ENCODE measurements at regions not wholly inside any gene's neighbourhood (a gene's known extent, or its start where the extent isn't known, plus 50 kb on each side); places are given as distances from the start of the nearest gene placed in this dataset.
"Not testable (repeated sequence)": the region's sequence is repeated elsewhere in the genome, so short reads cannot be mapped to it uniquely, and the experiment has no call there.

DNA sequence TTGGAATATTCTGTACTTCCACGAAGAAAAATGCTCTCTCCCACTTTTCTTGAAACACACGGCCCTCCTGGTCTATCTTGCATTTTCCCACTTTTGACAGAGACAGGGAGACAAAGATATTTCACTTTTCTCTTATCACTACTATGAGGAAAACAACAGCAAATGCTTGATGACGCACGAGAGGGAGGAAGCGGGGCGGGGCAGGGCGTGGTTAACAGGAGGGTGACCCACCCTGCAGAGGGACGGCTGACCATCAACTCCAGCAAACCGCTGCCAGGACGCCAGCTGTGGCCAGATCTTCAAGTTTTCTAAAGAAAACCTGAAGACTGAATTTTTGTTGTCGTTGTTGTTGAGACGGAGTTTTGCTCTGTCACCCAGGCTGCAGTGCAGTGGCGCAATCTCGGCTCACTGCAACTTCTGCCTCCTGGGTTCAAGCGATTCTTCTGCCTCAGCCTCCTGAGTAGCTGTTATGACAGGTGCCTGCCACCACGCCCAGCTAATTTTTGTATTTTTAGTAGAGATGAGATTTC, 63.8 kb downstream of the NSUN5 start:
- DNase-seq: not testable (repeated sequence)

DNA sequence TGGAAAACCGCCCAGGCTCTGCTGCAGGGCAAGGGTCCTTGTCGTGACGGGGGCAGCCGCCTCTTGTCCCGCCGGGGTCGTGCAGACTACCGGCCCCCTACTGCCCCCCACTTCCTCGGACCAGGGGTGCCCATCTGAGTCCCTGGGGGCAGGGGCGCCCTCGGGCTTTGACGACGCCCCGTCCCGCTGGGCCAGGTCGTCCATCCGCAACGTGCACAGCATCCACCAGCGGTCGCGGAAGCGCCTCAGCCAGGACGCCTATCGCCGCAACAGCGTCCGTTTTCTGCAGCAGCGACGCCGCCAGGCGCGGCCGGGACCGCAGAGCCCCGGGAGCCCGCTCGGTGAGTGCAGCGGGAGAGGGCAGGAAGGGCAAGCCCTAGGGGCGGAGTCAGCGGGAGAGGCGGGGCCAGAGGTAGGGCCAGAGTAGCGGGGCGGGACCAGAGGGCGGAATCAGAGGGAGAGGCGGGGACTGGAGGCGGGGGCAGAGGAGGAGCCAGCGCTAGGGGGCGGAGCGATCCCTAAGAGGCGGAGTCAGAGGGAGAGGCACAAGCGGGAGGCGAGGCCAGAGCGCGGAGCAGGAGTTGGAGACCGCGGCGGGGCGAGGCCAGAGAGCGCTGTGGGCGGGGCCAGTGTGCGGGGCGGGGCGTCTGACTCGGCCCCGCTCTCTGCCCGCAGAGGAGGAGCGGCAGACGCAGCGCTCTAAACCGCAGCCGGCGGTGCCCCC, 73.5 kb downstream of the NSUN5 start:
- DNase-seq: not testable (repeated sequence)

DNA sequence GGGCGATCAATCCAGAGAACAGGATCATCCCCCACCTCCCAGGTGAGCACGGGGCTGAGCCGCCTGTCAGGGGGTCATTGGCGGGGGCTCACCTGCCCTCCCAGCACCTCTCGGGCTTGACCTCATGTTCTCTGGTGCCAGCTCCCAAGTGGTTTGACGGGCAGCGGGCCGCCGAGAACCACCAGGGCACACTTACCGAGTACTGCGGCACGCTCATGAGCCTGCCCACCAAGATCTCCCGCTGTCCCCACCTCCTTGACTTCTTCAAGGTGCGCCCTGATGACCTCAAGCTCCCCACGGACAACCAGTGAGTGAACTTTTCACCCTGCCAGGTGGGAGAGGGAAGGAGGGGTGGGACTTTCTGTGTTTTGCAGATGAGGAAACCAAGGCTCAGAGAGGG, 82.9 kb downstream of the NSUN5 start:
- DNase-seq: not testable (repeated sequence)

DNA sequence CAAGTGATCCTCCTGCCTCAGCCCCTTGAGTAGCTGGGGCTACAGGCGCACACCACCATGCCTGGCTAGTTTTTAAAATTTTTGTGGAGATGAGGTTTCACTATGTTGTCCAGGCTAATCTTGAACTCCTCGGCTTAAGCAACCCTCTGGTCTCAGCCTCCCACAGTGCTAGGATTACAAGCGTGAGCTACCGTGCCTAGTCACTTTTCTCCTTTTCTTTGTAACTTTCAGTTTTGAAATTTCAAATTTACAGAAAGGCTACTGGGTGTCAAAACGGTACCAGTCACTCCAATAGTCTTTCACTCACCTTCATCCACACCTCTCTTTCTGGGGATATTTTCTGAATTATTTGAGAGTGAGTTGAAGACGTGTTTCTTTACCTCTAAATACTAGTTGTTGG, 86.9 kb downstream of the NSUN5 start:
- DNase-seq: not testable (repeated sequence)

DNA sequence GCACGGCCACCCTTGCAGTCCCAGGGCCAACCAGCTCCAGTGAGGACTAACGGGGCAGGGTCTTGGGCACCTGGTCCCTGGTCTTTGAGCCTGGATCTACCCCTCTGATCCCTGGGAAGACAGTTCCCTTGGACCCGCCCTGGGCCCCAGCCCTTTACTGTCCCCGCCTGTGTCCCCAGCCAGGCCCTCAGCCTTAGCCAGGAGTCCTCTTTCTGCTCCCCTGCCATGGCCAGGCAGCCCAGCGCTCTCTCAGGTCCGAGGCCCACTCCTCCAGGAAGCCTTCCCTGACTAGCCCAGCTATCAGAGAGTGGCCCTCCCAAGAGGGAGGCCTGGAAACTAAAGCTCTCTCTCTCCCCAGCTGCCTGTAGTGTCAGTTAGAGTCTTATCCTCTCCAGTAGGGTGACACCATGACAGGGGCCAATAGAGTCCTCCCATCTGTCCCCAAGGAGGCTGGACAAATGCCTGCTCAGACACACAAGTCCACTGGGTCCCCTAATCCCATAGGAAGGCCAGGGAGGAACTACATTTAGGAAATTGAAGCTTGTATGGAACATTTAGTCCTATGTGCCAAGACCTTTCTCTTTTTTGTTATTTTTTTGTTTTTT, 87.8 kb downstream of the NSUN5 start:
- not testable (repeated sequence) for DNase-seq

DNA sequence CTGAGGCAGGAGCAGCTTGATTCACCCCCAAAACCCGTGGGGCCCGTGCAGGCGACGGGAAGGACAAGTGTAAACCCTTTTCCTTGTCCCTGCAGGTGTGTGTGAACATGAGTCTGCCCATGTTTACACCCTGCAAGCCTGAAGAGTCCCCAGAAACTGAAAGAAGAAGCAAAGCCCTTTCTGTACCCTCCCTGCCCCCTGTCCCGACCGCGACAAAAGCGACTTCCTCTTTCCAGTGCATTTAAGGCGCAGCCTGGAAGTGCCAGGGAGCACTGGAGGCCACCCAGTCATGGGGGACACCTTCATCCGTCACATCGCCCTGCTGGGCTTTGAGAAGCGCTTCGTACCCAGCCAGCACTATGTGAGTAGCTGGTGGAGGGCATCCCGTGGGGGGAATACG, 88.3 kb downstream of the NSUN5 start:
- not testable (repeated sequence) for DNase-seq

DNA sequence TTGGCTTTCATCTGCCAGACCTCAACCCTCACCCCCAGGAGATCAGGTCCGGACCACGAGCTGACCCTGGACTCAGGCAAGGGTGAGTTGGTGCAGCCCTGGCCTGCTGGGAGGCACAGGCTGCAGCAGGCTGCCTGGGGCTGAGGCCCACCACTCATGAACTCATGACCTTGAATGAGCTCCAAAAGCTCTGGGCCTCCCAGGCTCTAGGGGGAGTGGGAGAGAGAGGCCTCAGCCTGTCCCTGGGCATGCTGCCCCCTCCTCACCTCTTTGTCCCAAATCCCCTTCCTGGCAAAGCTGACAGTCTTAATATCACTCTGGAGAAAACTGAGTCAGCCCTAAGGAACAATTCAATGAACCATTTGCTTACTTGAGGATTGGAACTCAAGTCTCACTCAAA, 89.8 kb downstream of the NSUN5 start:
- not testable (repeated sequence) for DNase-seq

DNA sequence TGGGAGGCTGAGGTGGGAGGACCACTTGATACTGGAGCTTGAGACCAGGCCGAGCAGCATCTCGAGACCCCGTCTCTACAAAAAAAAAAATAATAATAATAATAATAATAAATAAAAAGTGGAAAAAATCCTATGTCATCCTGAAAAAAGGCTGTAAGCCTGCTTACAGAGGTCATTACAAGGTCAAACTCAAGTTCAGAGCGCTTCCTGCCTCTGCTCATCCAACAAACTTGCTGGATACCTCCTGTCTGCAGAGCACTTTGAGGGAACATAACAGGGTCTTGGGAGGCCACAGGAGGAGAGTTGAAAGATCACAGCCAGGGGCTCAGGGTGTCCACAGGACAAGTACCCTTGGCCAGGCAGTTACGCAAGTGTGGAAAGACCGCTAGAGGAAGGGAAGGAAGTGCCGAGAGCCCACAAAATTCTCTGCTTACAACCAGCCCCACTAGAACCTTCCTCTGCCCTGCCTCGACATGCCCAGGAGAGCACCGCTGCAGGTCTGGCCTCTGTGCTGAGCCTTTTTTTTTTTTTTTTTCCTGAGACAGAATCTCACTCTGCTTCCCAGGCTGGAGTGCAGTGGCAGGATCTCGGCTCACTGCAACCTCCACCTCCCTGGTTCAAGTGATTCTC, 92.5 kb downstream of the NSUN5 start:
- not testable (repeated sequence) for DNase-seq

DNA sequence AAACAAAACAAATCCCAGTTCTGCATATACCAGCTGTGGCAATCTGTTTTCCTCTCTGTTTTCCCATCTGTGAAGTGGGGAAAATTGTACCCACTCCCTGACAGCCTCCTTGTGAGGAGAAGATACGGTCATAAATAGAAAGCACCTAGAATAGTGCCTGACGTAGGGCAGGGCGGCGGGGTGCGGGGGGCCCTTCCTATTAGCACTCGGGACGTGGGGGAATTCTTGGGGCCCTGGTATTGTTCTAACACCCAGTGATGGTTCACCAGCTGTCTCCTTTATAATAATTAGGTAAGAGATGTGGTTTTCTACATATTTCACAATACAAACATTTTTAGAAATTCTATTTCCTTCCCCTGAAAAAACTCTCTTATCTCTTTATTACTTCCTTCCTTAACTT, 93.4 kb downstream of the NSUN5 start:
- not testable (repeated sequence) for DNase-seq

DNA sequence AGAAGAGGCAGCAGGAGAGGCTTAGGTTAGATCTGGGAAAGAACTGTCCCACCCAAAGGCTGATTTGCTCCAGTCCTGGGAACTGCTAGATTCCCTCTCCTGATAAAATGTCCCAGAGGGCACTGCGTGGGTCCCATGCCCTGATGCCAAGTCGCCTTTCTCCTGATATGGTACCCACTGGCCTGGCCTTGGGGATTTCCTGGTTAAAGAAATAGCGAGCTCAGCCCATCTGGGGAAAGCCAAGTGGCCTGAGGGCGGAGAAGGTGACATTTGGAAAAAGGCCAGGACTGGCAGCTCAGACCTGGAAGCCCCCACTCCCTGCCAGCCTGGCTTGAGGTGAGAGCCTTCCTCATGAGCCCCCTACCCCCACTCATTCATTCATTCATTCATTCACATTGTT, 94.2 kb downstream of the NSUN5 start:
- not testable (repeated sequence) for DNase-seq

DNA sequence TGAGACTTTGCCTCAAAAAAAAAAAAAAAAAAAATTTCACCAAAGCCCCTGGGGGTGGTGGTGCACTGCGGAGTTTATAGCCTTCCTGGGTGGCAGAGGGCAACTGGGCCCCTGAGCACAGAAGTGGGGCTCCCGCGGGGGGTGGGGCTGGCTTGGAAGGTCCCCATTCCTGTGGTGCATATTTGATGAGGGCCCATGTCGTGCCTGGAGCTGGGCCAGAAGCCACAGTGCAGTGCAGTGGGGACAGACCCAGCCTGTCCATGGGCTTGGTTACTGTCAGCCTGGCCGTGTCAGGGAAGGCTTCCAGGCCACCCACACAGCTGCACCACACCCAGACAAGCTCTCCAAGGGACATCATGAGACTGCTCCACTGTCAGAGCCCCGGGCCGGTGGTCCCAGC, 95.5 kb downstream of the NSUN5 start:
- DNase-seq: not testable (repeated sequence)

DNA sequence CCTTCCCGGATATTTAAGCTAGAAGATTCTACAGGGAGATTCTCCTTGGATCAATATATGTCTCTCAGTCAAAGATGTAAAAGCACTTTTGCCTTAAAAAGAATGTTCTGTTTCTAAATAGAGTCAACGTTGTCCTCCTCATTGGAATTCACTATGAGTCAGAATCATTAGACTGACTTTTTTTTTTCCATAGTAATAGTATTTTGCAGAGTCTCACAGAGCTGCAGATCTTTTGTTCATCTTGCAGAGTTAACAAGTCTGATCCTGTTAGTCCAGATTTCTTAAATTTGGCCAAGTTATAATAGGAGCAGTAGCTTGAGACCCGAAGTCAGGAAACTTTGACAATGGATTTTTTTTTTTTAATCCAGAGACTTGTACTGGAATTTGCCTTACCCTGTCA, 103.0 kb downstream of the NSUN5 start:
- DNase-seq: not testable (repeated sequence)

DNA sequence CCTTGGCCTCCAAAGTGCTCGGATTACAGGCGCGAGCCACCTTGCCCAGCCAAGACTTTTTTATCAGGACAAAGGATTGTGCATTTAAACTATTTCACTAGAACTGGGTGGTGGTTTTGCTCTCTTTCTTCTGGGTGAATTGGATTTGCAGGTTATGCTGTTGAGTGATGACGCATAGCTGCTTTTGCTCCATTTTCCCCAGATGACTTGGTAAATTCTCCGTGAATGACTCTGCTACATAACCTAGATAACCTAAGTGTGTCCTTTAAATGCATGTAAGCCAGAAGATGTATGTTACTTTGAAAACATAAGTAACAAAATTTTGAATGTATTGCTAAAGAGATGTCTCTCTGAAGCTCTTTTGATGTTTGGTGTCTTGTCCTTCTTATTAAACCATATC, 103.7 kb downstream of the NSUN5 start:
- not testable (repeated sequence) for DNase-seq

DNA sequence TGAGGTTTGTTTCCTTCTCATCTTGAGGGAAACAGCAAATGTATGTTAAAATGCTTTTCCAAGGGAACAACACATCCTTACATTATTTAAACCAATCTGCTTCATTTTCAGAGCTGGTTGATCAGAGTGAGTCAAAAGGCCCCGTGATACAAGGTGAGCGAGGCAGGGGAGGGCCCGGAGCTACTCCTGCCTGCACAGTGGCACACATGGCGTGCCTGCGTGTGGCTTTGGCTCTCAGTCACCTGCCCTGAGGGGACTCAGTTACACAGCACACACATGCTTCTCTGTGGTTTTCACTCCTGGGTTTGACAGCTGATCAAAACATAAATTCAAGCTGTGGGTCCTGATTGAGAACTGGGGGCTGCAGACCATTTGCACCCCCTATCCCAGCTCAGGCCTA, 105.3 kb downstream of the NSUN5 start:
- not testable (repeated sequence) for DNase-seq

DNA sequence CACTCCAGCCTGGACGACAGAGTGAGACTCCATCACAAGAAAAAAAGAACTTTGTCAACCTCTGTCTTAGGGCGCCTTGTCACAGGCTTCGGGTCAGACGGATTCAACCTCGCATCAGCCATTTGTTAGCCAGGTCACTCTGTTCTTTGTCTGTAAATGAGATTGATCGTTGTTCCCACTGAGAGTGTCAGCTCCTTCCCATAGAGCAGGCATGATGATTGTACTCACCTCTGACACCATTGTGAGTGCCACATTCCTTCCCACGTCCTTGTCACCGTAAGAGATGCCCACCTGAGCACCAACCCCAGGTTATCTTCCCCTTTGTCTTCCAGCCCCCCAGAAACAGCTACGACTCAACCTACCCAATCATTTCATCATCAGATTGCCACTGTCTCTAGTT, 107.4 kb downstream of the NSUN5 start:
- DNase-seq: not testable (repeated sequence)

DNA sequence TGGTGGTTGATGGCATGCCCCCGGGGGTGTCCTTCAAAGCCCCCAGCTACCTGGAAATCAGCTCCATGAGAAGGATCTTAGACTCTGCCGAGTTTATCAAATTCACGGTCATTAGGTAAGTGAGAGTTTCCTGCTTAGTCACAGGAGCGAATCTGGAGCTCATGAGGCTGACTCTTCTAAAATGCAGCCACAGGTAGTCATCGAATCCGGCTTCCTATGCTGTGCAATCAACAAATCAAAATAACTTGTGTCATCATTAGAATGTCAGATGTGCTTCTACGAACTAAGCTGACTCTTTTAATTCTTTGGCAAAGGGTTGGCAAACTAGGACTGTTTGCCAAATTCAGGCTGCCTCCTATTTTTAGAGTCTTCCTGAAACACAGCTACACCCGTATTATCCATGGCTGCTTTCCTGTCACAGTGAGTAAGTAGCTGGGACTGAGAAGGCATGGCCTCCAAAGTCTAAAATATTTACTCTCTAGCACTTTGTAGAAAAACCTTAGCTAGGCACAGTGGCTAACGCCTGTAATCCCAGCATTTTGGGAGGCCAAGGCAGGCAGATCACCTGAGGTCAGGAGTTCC, 108.0 kb downstream of the NSUN5 start:
- DNase-seq: not testable (repeated sequence)

DNA sequence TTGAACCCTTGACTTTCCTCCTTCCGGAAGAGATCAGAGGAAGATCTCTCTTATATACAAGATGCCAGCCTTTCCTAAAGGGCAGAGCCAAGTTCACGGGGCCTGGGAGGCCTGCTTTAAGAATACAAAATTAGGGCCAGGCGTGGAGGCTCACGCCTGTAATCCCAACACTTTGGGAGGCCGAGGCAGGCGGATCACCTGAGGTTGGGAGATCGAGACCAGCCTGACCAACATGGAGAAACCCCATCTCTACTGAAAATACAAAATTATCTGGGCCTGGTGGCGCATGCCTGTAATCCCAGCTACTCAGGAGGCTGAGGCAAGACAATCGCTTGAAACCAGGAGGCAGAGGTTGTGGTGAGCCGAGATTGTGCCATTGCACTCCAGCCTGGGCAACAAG, 108.2 kb upstream of the SPDYE9 start:
- DNase-seq: not testable (repeated sequence)

DNA sequence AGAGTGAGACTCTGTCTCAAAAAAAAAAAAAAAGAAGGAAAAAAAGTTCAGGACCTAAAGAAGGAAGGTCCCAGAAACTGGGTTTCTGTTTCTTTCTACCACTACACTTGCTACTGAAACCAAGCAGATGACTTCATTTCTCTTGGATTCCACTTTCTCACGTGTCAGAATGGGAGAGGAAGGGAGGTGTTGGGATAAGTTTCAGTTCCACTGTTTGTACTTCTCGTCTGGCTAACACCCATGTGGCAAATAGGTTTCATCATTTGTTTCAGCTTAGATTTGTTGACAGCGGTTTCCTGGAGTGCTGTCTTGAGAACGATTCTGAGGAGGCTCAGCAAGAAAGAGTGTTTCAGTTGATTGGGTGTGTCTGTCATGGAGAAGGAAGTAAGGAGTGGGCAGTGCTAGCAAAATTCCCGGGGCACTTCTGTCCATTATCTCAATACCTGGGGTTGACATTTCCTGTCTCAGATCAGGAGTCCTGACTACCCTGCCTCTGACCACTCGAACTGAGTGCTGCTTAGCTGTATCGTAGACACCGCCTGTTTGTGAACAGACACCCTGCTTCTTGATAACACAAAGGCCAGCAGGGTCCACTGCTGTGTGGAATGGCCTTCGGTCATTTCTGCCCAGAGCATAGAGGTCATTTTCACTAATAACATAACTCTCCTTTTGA, 104.8 kb upstream of the SPDYE9 start:
- DNase-seq: not testable (repeated sequence)

DNA sequence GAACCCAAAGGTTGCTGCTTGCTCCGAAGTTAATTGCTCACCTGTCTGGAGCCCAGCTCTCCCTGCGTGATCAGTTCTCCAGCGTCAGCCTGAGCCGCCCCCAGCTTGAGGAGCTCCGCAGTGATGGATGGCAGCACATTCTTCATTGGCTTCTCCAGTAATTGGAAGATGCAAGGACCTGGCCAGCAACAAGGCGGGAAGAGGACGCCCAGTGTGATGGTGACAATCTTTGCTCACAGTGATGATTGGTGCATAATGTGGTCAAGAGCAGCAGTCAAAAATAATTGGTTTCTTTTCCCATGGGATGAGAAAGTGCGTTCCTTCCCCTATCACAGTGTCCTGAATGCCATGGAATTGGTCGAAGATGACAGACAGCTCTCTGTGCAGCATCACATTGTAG, 102.4 kb upstream of the SPDYE9 start:
- DNase-seq: not testable (repeated sequence)

DNA sequence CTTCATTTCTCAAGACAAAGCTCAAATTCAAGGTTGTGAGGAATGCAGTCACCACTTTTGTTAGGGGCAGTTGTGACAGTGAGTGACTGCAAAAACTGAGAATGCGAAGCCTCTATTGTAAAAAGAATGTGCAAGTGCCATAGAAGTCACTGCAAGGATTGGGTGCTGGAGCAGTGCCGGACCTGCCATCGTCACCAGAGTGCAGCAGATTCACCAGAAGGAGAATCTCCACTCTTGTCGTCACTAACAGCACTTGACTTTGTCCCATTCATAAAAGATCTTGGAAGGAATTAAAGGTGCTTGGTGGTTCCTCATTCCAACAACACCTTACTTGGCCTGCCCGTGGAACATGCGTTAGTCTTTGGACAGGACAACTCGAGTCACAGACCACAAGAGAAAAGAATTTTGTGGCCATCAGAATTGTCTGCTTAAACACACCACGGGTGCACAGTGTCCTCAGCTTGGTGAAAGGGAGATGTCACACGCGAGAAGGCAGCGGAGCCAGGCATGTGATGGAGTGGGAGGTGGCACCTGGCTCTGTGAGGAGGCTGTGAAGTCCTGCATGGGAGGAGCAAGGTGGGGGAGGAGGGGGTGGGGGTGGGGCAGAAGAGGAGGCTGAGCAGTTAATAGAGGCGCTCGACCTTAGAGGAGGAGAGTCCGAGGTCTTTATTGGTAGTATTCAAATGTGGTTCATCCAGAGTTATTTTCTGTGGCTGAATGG, 100.9 kb upstream of the SPDYE9 start:
- not testable (repeated sequence) for DNase-seq

DNA sequence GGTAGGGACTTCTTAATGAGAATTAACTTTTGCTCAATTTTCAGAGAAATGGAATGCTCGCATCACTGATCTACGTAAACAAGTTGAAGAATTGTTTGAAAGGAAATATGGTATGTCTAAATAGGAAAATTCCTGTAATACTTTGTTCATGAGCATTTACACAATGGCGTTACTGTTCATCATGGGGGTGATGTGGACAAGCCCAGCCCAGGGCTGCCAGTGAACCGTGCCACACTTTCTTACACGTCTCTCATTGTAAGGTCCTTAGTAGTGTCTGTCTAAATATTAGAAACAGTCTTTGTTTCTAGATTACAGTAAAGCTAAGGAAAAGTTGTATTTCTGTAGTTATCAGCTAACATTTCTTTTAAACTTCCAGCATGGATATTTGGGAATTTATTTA, 91.0 kb upstream of the SPDYE9 start:
- DNase-seq: not testable (repeated sequence)
